Right ventricle myocardium inferior (tissue), 1 donor: ENCODE measurements at regions not wholly inside any gene's neighbourhood (a gene's known extent, or its start where the extent isn't known, plus 50 kb on each side); places are given as distances from the start of the nearest gene placed in this dataset.
"Not testable (repeated sequence)": the region's sequence is repeated elsewhere in the genome, so short reads cannot be mapped to it uniquely, and the experiment has no call there.

ENCODE experiments used
- ATAC-seq: fragments of 200-7000 bp; cut with Tn5 transposase; one replicate; pipeline ENCODE4 v1.9.1; 2020; ENCODE audit warnings: mild to moderate bottlenecking, moderate library complexity
- DNase-seq: peaks from one replicate; pipeline ENCODE4 v3.0.0; 2021; ENCODE audit errors: missing footprints
- intact Hi-C: fragments of 100-400 bp; cut with DNase I; formaldehyde crosslinking; loops from one replicate; pipeline ENCODE4 v1.11.0; 2022
- donor health status: DM: no; HTN: yes; CAD: no; lungs with severe emphysema.

DNA sequence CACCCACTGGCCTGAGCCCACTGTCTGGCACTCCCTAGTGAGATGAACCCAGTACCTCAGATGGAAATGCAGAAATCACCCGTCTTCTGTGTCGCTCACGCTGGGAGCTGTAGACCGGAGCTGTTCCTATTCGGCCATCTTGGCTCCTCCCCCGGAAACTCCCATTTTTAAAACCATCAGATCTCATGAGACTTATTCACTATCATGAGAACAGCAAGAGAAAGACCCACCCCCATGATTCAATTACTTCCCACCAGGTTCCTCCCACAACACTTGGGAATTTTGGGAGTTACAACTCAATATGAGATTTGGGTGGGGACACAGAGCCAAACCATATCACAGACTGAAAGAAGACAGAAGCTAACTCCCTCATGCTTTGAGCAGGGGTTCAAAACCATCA, 134.5 kb downstream of the SLC39A8 start:
- intact Hi-C loops, DNase-seq, ATAC-seq: not testable (repeated sequence)

DNA sequence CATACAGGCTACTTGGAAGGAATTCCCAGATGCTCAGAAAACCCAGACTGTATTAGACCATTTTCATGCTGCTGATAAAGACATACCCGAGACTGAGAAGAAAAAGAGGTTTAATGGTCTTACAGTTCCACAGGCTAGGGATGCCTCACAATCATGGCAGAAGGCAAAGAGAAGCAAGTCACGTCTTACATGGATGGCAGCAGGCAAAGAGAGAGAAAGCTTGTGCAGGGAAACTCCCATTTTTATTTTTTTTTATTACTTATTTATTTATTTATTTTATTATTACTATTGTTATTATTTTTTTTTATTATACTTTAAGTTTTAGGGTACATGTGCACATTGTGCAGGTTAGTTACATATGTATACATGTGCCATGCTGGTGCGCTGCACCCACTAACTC, 140.6 kb downstream of the SLC39A8 start:
- ATAC-seq, intact Hi-C loops, DNase-seq: not testable (repeated sequence)

DNA sequence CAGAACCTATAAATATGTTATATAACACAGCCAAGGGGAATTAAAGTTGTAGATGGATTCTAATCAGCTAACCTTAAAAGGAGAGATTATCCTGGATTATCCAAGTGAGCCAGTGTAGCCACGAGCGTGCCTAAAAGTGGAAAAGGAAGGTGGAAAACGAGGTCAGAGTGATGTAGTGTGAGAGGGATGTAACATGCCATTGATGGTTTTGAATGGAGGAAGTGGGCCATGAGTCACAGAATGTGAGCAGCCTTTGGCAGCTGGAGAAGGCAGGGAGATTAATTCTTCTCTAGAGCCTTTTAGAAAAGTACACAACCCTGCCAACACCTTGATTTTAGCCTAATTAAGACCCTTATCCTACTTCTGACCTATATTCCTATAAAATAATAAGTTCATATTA, 149.1 kb downstream of the SLC39A8 start:
- intact Hi-C loops: no loop called here
- ATAC-seq (no peak), DNase-seq (no peak)

DNA sequence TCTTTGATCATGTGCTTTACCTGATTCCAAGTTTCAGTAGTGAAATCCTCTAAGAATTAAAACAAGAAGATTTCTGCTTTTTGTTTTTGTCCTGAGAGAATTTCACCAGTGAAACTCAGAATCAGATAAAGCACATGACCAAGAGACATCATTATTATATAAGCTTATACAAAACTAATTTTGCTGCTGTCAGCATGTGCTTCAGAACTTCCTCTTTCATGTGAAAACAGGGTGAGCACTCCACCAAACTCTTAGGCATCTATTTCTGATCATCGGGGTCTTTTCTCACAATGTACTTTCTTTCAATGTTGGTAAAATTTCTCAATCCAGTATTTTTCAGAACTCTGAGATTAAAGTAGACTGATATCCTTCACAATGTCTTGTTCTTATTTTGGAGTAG, 152.1 kb downstream of the SLC39A8 start:
- DNase-seq: no peak
- intact Hi-C loops: no loop called here
- no peak for ATAC-seq

DNA sequence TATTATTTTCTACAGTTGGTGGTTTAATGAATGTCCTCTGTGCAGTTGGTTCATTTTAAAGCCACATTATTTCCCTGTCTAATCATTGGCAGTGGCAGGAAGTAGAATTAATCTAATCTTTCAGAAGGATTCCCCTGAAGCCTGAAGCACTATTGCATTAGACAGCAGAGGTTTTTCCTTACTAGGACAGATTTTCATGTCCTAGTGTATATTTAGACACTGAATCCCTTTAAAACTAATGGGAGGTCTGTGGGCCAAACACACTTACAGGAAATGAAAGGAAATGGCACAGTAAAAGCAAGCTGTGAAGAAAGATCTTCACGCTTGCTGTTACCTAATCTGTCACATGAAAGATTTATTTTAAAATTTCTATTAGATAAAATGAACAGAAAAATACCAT, 165.2 kb downstream of the SLC39A8 start:
- intact Hi-C loops: no loop called here
- DNase-seq (no peak), ATAC-seq (no peak)

DNA sequence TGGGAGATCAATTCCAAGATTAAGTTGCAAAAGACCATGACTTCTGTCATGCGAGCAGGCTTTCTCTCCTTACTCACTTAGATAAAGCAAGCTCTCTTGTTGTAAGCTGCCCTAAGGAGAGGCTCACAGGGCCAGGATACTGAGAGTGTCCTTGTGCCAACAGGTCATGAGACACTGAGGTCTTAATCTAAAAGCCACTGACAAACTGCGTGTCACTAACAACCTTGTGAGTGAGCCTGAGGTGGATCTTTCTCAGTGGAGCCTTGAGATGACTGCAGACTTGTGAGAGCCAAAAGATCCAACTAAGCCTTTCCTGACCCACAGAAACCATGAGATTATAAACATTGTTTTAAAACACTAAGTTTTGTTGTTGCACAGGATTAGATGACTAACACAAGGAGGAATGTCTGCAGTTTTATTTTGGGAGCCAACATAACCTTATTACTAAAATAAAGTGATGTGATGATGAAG, 170.5 kb downstream of the SLC39A8 start:
- intact Hi-C loops: no loop called here
- DNase-seq (no peak), ATAC-seq (no peak)

DNA sequence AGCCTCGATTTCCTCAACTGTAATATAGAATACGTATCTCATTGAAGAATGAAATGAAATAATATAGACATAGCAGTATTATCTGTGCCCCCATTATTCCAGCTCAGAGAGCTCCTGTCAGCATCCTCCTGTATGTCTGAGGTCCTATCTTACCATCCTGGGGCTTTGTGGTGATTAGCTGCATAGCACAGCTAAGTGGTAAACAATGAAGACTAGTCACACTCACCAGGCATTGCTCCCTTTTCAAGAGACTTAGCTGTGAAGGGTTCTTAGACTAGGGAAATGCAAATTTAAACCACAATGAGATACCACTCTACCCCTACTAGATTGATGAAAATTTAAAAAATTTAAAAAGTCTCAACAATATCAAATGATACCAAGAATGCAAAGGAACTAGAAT, 172.9 kb downstream of the SLC39A8 start:
- no peak for DNase-seq
- intact Hi-C loops: no loop called here
- ATAC-seq: no peak

DNA sequence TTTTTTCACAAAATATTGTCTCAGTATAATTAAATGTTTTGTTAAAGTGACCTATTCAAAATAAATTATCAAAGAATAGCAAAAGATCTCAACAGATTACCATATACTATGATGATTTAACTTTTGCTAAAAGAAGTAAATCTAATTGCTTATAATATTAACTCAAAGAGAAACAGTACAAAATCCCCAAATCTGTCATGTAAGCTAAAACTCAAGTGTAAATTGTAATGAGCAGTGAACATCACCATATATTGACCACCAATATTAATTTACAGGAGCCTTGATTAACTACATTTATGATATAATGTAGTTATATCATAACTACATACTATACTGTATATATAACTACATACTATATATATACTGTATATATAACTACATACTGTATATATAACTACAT, 174.4 kb downstream of the SLC39A8 start:
- ATAC-seq: no peak
- intact Hi-C loops: no loop called here
- DNase-seq: no peak

DNA sequence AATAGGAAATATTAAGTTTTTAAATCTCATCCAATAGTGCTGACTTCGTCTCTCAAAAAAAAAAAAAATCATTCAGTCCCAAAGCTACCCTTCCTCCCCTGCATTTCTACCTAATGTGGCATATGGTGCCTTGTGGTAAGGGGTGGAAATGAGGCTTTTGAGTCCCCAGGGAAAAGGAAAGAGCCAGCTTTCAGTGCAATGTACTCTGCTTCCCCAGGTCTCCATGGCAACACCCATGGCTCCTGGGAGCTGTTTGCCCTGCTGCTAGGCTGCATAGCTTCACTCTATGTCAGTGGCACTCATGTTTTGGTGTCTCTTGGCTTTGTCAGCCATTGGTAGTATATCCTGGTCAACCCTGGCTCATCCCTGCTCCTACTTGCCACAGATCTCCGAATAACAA, 175.9 kb downstream of the SLC39A8 start:
- no peak for ATAC-seq
- intact Hi-C loops: no loop called here
- no peak for DNase-seq

DNA sequence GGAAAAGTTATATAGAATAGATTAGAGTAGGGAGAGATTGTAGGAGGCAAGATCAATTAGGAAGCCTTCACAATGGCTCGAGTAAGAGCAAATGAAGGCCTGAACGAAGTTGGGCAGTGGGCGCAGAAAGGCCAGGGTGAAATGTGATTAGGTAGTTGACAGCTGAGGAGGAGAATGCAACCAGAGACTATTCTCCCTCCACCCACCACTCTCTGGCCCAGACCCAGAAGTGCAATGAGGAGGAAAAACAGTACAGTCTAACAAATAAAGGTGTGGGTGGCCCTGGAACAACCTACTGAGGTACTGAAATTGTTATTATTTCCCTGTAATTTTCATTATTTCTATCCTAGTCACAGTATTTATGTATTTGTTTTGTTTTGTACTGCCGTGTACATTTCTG, 176.7 kb downstream of the SLC39A8 start:
- DNase-seq (no peak), ATAC-seq (no peak)
- intact Hi-C loops: no loop called here

DNA sequence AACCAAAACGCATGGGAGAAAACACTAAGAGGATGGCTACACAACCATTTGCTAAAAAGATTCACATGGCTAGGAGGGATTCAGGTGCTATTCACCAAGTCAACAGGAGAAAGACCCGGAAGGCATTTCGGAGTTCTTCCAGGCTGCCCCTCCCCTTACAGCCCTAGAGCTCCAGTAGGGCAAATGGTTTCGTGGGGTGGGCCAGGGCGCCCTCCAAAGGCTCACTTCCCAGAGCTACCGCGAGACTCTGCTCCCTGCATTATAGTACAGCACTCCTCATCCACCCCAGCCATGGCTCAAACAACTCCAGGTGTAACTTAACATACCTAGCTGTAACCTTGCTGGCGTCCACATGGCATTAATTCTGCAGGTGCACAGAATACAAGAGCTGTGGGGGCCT, 179.7 kb downstream of the SLC39A8 start:
- intact Hi-C loops: no loop called here
- no peak for DNase-seq
- ATAC-seq: no peak

DNA sequence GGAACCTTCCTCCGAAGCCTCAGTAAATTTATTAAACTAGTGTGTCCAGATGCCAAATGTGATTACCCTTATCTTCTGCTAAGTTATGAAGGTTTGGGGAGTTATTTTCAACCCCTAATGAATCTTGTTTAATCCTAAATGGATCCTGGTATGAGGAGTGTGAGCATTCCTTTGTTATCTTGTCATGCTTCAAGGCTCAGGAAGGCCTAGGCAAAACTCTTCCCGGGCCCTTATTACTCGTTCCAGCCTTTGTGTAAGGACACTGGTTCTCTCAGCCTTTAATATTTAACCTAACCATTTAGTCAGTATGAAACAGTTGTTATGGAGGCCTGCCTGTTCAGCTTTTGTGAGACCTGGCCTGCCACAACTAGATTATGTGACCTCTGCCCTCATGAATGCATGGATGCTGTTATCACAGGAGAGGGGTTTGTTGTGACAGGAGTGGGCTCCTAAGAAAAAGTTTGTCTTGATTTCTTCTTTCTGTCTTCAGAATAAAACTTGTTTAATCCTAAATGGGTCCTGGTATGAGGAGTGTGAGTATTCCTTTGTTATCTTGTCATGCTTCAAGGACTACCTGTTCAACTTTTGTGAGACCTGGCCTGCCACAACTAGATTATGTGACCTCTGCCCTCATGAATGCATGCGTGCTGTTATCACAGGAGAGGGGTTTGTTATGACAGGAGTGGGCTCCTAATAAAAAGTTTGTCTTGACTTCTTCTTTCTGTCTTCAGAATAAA, 181.7 kb downstream of the SLC39A8 start:
- intact Hi-C loops: no loop called here
- DNase-seq (no peak), ATAC-seq (no peak)

DNA sequence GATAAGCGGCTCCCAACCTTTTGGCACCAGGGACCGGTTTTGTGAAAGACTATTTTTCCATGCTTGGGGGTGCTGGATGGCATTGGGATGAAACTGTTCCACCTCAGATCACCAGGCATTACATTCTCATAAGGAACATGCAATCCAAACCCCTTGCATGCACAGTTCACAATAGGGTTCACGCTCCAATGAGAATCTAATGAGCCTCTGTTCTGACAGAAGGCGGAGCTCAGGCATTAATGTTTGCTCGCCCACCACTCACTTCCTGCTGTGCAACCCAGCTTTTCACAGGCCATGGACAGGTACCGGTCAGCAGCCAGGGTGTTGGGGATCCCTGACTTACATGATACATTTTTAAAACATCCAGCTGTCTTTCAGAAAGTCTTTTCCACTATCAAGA, 187.3 kb downstream of the SLC39A8 start:
- ATAC-seq: no peak
- intact Hi-C loops: no loop called here
- no peak for DNase-seq

DNA sequence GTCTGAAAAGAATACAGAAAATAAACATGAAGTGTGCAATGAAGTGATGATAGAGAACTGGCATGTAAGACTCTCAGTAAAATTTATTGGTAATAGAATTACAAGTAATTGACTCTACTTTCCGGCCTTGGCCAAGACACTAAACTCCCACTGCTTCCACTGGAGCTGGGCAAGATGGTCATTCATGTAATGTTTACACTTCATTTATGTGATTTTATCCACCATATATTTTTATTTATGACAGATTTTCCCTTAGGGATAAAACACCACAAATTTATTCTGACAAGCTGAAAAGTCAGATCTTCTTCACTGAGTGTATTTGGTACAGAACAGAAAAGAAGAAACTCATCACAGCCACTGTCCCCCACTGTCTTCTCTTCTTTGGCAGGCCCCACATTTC, 191.9 kb downstream of the SLC39A8 start:
- ATAC-seq (no peak), DNase-seq (no peak)
- intact Hi-C loops: no loop called here

DNA sequence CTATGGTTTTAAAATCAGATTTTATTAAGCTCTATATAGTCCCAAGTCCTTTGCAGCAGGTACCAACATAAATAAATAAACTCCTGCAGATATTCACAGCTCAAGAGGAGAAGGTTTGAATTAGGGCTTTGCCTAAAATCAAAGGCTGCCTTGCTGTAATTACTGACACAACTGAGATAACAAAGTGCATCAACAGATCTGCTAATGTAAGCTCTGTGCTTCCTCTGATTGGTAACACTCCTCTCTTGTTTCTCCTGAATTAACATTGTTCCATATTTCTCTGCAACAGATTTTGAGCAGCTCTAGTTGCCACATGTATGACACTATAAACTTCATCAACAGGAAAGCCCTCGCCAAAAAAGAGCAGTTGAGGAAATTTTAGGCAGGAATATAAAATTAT, 193.6 kb downstream of the SLC39A8 start:
- intact Hi-C loops: no loop called here
- no peak for DNase-seq
- no peak for ATAC-seq

DNA sequence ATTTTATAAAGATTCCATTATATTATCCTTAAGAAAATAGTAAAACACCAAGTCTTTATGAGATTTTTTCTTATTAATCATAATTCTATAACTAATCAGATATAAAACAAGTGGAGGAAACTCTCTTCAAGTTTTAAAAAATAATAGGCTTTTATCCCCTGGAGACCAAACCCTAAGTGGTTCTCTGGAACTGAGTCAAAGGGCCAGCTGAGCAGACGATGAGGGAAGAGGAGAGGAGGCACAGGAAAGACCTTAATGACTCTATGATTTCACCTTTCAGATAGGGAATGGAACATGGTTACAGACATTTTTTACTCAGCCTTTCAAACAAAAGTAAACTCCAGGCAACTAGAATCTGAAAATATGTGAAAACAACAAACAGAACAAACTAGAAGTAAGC, 201.8 kb downstream of the SLC39A8 start:
- DNase-seq (no peak), ATAC-seq (no peak)
- intact Hi-C loops: loop anchor here (10.0 kb wide), 1 partner anchor 1201 kb away; no protein-coding TSS in a partner anchor

DNA sequence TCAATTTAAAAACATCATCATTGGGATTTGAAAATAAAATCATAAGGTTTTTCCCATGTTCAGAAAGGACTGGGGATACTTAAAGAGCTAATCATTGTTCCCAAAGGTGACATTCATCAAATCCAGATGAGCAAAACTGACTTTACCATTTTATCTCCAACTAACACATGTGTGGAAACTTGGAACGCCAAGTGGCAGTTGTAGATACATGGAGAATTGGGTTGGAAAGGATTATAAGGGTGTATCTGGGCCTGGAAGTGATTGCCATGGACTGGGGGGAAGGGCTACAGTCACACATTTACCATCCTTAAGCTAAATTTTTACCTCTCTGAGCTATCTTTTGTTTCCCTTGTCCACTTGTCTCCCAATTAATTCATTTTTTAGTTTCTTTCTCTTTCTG, 203.4 kb downstream of the SLC39A8 start:
- intact Hi-C loops: loop anchor here (10.0 kb wide), 1 partner anchor 1203 kb away; no protein-coding TSS in a partner anchor
- ATAC-seq: no peak
- no peak for DNase-seq

DNA sequence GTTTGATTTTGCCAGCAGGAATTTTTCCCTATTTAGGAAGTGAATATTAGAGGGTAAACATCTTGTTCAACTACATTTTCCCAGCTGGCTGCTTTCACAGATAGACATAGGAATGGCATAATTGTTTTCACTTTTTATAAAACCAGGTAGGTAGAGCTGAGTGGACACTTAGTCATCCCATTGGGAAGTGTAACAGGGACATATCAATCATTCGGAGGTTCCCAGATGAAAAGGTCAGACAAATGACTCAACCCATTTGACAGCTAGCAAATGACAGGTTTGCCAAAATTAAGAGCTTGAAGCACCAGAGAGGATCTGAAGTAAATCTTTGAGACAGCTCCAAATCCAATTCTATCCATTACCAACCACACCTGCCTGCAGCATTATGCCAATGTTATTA, 205.3 kb downstream of the SLC39A8 start:
- intact Hi-C loops: loop anchor here (10.0 kb wide), 1 partner anchor 1205 kb away; no protein-coding TSS in a partner anchor
- no peak for ATAC-seq
- no peak for DNase-seq

DNA sequence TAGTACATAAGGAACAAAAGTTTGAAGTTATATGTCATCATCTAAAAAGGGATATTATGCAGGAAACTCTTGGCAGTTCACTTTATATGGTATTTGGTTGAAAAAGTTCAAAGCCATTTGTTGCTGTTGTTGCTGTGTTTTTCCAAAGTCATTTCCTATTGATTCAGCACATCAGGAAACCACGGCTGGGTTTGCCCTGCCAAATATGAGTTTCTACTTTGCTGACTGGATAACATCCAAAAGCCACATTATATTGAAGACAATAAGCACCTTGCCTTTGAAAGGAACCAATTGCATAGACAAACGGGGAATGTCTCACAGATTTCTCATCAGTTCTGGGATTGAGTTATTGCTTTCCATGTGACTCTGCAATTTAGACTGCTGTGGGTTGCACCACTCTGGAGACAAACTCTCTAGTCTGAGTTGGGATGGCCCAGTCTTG, 206.1 kb downstream of the SLC39A8 start:
- intact Hi-C loops: no loop called here
- no peak for ATAC-seq
- no peak for DNase-seq

DNA sequence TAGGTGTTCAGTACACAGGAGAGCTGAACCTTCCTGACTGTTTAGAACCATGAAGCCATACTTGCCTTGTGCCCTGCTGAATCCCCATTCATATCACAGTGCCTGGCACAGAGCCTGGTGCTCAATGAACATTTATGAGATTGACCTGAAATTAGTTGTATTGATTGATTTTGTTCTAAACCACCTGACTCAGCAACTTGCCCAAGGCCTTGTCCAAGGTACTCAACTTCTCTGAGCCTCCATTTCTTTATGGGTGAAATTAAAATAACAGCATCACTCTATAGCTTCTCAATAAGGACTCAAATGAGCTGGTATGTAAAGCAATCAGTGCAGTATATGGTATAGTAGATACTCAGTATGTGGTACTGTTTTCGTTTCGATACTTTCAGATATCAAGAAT, 208.1 kb downstream of the SLC39A8 start:
- no peak for DNase-seq
- ATAC-seq: no peak
- intact Hi-C loops: no loop called here

DNA sequence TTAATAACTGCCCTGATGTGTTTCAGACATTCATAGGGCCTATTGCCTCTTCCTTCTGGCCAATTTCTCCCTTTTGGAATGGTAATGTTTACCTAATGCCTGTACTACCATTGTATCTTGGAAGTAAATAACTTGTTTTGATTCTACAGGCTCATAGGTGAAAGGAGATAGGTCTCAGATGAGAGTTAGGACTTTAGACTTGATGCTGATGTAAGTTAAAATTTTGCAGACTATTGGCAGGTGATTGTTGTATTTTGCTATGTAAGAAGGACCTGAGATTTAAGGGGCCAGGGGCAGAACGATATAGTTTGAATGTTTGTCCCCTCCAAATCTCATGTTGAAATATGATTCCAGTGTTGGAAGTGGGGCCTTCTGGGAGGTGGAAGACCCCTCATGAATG, 215.5 kb downstream of the SLC39A8 start:
- DNase-seq (no peak), ATAC-seq (no peak)
- intact Hi-C loops: no loop called here
